ENCODE measurements at regions not wholly inside any gene's neighbourhood (a gene's known extent, or its start where the extent isn't known, plus 50 kb on each side); places are given as distances from the start of the nearest gene placed in this dataset.

GRCh38 chr2:198698230-198698629, 759.5 kb downstream of the SATB2 start:
- no peak for TF ChIP-seq CTCF (IDR thresholded peaks at IDR 0.05)
- H3K4me3 ChIP-seq = no peak overlapping the region
- H3K36me3 ChIP-seq = no peaks in the 10 kb centered on the region
- no peaks in the 10 kb centered on the region for H3K27me3 ChIP-seq
- no peak for ATAC-seq
- H3K9me3 ChIP-seq = no peaks in the 10 kb centered on the region
- no peak overlapping the region for H3K27ac ChIP-seq
- no peaks in the 10 kb centered on the region for H3K4me1 ChIP-seq
- DNase-seq = no peak
- intact Hi-C loops (cut with DNase I) = no loop called here

GRCh38 chr2:198697794-198698193, 759.9 kb downstream of the SATB2 start:
- no peaks in the 10 kb centered on the region for H3K36me3 ChIP-seq
- no peak for DNase-seq
- intact Hi-C loops (cut with DNase I) = no loop called here
- ATAC-seq = no peak
- no peak for TF ChIP-seq CTCF (IDR thresholded peaks at IDR 0.05)
- no peak overlapping the region for H3K27ac ChIP-seq
- no peaks in the 10 kb centered on the region for H3K9me3 ChIP-seq
- no peaks in the 10 kb centered on the region for H3K27me3 ChIP-seq
- H3K4me1 ChIP-seq = no peaks in the 10 kb centered on the region
- H3K4me3 ChIP-seq = no peak overlapping the region

- no peaks in the 10 kb centered on the region for H3K36me3 ChIP-seq
- TF ChIP-seq CTCF (IDR thresholded peaks at IDR 0.05) = no peak
- H3K4me3 ChIP-seq = no peak overlapping the region
- H3K27ac ChIP-seq = no peak overlapping the region
- DNase-seq (no peak), ATAC-seq (peak; percentile 30)
- no peaks in the 10 kb centered on the region for H3K9me3 ChIP-seq
- H3K27me3 ChIP-seq = no peaks in the 10 kb centered on the region
- intact Hi-C loops (cut with DNase I) = no loop called here
- H3K4me1 ChIP-seq = no peaks in the 10 kb centered on the region
These were observed 760.5 kb downstream of the SATB2 start for GRCh38 chr2:198697218-198697617.

GRCh38 chr2:198695879-198696278, 761.9 kb downstream of the SATB2 start:
- no peak for DNase-seq
- no peak for TF ChIP-seq CTCF (IDR thresholded peaks at IDR 0.05)
- H3K9me3 ChIP-seq = no peaks in the 10 kb centered on the region
- no peaks in the 10 kb centered on the region for H3K36me3 ChIP-seq
- no peaks in the 10 kb centered on the region for H3K27me3 ChIP-seq
- intact Hi-C loops (cut with DNase I) = no loop called here
- H3K4me3 ChIP-seq = no peak overlapping the region
- no peak for ATAC-seq
- no peak overlapping the region for H3K27ac ChIP-seq
- H3K4me1 ChIP-seq = no peaks in the 10 kb centered on the region

- Histone ChIP-seq H3K4me1 (no peaks in the 10 kb centered on the region), H3K36me3 (no peaks in the 10 kb centered on the region), H3K27me3 (no peaks in the 10 kb centered on the region), H3K4me3 (no peak overlapping the region), H3K27ac (no peak overlapping the region), H3K9me3 (no peaks in the 10 kb centered on the region)
- DNase-seq (no peak), ATAC-seq (no peak)
- intact Hi-C loops (cut with DNase I) = no loop called here
- no peak for TF ChIP-seq CTCF (IDR thresholded peaks at IDR 0.05)
These were observed 764.7 kb downstream of the SATB2 start for GRCh38 chr2:198692907-198693510.

GRCh38 chr2:198691236-198691635, 766.5 kb downstream of the SATB2 start:
- Histone ChIP-seq H3K27ac (no peak overlapping the region), H3K27me3 (no peaks in the 10 kb centered on the region), H3K36me3 (no peaks in the 10 kb centered on the region), H3K9me3 (no peaks in the 10 kb centered on the region), H3K4me3 (no peak overlapping the region), H3K4me1 (no peaks in the 10 kb centered on the region)
- no peak for TF ChIP-seq CTCF (IDR thresholded peaks at IDR 0.05)
- no peak for DNase-seq
- no peak for ATAC-seq
- intact Hi-C loops (cut with DNase I) = no loop called here
